ENCODE measurements at regions not wholly inside any gene's neighbourhood (a gene's known extent, or its start where the extent isn't known, plus 50 kb on each side); places are given as distances from the start of the nearest gene placed in this dataset.

- H3K4me3 ChIP-seq, result no peak overlapping the region
- DNase-seq, result no peak
- H3K27ac ChIP-seq, result no peak overlapping the region
- no peaks in the 10 kb centered on the region for H3K9me3 ChIP-seq
- no peaks in the 10 kb centered on the region for H3K4me1 ChIP-seq
- TF ChIP-seq CTCF (IDR thresholded peaks at IDR 0.05), result no peak
- peaks cover 0 to 12% of the 10 kb centered on the region in 2 donors for H3K27me3 ChIP-seq
- no peaks in the 10 kb centered on the region for H3K36me3 ChIP-seq
- intact Hi-C loops (cut with DNase I; ENCODE audit: low total_unique reads), result no loop called here
Observed at GRCh38 chr22:22124374-22124773, 120.2 kb upstream of the VPREB1 start.

GRCh38 chr22:22123960-22124278 lies 120.7 kb upstream of the VPREB1 start:
- intact Hi-C loops (cut with DNase I; ENCODE audit: low total_unique reads), result no loop called here
- Histone ChIP-seq H3K27me3 (peaks cover 0 to 12% of the 10 kb centered on the region in 2 donors), H3K4me1 (no peaks in the 10 kb centered on the region), H3K27ac (no peak overlapping the region), H3K9me3 (no peaks in the 10 kb centered on the region), H3K4me3 (no peak overlapping the region), H3K36me3 (no peaks in the 10 kb centered on the region)
- TF ChIP-seq CTCF (IDR thresholded peaks at IDR 0.05), result no peak
- no peak for DNase-seq

- no peak for TF ChIP-seq CTCF (IDR thresholded peaks at IDR 0.05)
- no peaks in the 10 kb centered on the region for H3K4me1 ChIP-seq
- H3K4me3 ChIP-seq, result no peak overlapping the region
- H3K9me3 ChIP-seq, result no peaks in the 10 kb centered on the region
- H3K27ac ChIP-seq, result no peak overlapping the region
- intact Hi-C loops (cut with DNase I; ENCODE audit: low total_unique reads), result no loop called here
- peaks cover 0 to 13% of the 10 kb centered on the region in 2 donors for H3K27me3 ChIP-seq
- no peak for DNase-seq
- H3K36me3 ChIP-seq, result no peaks in the 10 kb centered on the region
Observed at GRCh38 chr22:22123118-22123959, 121.2 kb upstream of the VPREB1 start.

DNA sequence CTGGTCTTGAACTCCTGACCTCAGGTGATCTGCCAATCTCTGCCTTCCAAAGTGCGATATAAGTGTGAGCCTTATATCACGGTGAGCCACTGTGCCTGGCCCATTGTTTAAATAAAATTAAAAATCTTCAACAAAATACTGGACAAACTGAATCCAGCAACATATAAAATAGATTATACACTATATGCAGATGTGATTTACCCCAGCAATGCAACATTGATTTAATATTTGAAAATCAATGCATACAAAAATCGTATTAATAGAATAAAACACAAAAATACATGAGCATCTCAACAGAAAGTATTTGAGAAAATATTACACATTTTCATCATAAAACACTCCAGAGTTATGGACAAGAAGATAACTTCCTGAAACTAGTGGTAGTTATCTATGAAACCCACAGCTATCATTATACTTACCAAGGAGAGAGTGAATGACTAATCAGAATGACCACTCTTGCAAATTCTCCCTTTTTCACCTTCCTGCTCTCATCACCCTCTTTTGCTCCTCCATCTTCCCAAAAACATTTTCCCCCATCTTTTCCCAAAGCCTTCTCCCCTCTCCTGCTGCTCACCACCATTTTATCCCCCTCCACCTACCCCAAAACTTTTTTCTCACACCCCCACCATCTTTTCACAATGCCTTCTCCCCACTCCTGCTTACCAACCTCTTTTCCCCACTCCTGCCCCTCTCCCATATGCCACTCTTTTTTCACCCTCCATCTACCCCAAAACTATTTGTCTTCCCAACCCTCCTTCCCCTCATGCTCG lies 122.1 kb upstream of the VPREB1 start:
- no peak for DNase-seq
- no peak overlapping the region for H3K4me3 ChIP-seq
- no peak for TF ChIP-seq CTCF (IDR thresholded peaks at IDR 0.05)
- H3K4me1 ChIP-seq, result peaks cover 0 to 3% (median 0%) of the 10 kb centered on the region in 4 donors
- peaks cover 0 to 21% of the 10 kb centered on the region in 2 donors for H3K27me3 ChIP-seq
- no peaks in the 10 kb centered on the region for H3K9me3 ChIP-seq
- intact Hi-C loops (cut with DNase I; ENCODE audit: low total_unique reads), result no loop called here
- H3K27ac ChIP-seq, result no peak overlapping the region
- H3K36me3 ChIP-seq, result no peaks in the 10 kb centered on the region

- Histone ChIP-seq H3K27me3 (peaks cover 0 to 27% of the 10 kb centered on the region in 2 donors), H3K4me3 (no peak overlapping the region), H3K27ac (no peak overlapping the region), H3K9me3 (no peaks in the 10 kb centered on the region), H3K36me3 (no peaks in the 10 kb centered on the region), H3K4me1 (peaks cover 0 to 3% (median 0%) of the 10 kb centered on the region in 4 donors)
- DNase-seq, result no peak
- no peak for TF ChIP-seq CTCF (IDR thresholded peaks at IDR 0.05)
- intact Hi-C loops (cut with DNase I; ENCODE audit: low total_unique reads), result no loop called here
Observed at GRCh38 chr22:22121445-22121844, 123.1 kb upstream of the VPREB1 start.
